ENCODE measurements at regions not wholly inside any gene's neighbourhood (a gene's known extent, or its start where the extent isn't known, plus 50 kb on each side); places are given as distances from the start of the nearest gene placed in this dataset.

DNA sequence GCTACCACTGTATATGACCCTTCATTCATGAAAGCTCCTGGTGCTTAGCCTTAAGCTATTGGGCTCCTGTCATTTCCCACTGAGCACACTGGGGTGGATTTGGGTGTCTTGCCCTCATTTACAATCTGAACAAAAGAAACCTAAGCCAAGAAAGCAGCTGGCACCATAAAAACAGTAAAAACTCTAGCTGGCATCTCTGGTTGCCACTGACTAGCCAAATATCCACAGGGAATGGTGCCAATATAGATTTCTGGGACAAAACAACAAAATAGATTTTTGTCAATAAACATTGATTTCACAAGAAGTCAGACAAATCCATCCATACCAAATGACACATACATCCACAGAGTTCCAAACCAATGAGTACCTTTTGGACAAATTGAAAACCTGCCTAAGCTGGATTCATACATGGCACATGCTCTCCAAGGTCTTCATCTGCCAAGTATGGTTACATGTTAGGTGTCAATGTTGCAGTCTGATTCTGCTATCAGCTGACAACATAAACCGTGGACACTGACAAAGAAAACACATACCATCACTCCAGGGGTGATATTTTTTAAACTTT, 1081.5 kb upstream of the ZEB2 start:
- H3K4me1 Mint-ChIP-seq (ENCODE audit: low read depth): peaks cover 5% of the 10 kb centered on the region
- H3K27me3 Mint-ChIP-seq: no peaks in the 10 kb centered on the region
- TF ChIP-seq, protein P1, sequence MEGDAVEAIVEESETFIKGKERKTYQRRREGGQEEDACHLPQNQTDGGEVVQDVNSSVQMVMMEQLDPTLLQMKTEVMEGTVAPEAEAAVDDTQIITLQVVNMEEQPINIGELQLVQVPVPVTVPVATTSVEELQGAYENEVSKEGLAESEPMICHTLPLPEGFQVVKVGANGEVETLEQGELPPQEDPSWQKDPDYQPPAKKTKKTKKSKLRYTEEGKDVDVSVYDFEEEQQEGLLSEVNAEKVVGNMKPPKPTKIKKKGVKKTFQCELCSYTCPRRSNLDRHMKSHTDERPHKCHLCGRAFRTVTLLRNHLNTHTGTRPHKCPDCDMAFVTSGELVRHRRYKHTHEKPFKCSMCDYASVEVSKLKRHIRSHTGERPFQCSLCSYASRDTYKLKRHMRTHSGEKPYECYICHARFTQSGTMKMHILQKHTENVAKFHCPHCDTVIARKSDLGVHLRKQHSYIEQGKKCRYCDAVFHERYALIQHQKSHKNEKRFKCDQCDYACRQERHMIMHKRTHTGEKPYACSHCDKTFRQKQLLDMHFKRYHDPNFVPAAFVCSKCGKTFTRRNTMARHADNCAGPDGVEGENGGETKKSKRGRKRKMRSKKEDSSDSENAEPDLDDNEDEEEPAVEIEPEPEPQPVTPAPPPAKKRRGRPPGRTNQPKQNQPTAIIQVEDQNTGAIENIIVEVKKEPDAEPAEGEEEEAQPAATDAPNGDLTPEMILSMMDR (IDR thresholded peaks at IDR 0.05; ENCODE audit: unreplicated experiment): no peak
- H3K27ac Mint-ChIP-seq: no peak overlapping the region
- peaks cover 11% of the 10 kb centered on the region for H3K9me3 Mint-ChIP-seq (ENCODE audit: low read depth)
- no peak for DNase-seq (ENCODE audit: low spot score, unreplicated experiment)
- no peak overlapping the region for H3K4me3 Mint-ChIP-seq (ENCODE audit: low read depth)
- H3K36me3 Mint-ChIP-seq (ENCODE audit: insufficient read depth): no peaks in the 10 kb centered on the region

DNA sequence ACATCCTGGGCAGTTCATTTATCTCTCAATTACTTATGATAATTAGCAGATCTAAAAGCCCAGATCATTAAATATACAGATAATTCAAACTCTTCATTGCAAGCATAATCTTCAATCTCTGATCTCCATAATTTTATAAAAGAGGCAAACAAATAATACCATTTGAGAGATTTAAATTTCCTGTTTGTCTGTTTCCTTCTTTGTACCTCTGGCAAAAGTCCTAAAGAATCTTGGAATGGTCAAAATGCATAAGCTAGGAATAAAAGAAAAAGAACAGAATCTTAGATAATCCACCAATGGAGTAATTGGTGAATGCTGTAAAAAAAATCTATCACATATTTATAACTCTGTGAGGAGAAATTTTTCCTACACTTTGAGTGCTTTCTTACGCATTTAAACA, 1080.9 kb upstream of the ZEB2 start:
- H3K27ac Mint-ChIP-seq: no peak overlapping the region

DNA sequence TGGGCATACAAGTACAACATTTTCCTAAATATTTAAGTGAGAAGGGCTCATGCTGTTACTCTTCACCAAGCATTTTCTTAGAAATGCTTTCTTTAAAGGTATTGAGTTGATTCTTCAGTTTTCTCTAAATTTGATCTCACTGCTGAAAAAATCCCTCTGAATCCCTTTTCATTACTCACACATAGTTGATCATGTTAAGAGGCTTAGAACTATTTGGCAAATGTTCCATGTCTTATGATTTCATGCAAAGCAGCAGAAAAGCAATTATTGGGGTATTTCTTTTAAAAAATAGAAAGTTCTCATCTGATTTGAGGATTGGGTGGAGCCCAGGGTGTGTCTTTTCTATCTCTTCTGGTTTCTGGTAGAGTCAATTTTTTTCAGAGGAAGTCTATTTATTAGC, 1079.8 kb upstream of the ZEB2 start:
- TF ChIP-seq, protein P1 (IDR thresholded peaks at IDR 0.05; ENCODE audit: unreplicated experiment): no peak
- Mint-ChIP-seq H3K36me3 (ENCODE audit: insufficient read depth) (no peaks in the 10 kb centered on the region), H3K4me3 (ENCODE audit: low read depth) (no peak overlapping the region), H3K27ac (no peak overlapping the region), H3K27me3 (no peaks in the 10 kb centered on the region), H3K4me1 (ENCODE audit: low read depth) (peaks cover 5% of the 10 kb centered on the region), H3K9me3 (ENCODE audit: low read depth) (peaks cover 11% of the 10 kb centered on the region)
- DNase-seq (ENCODE audit: low spot score, unreplicated experiment): no peak

More for the DNA sequence above, 1080.9 kb upstream of the ZEB2 start:
- Mint-ChIP-seq H3K4me3 (ENCODE audit: low read depth) (no peak overlapping the region), H3K9me3 (ENCODE audit: low read depth) (peaks cover 11% of the 10 kb centered on the region), H3K36me3 (ENCODE audit: insufficient read depth) (no peaks in the 10 kb centered on the region), H3K27me3 (no peaks in the 10 kb centered on the region), H3K4me1 (ENCODE audit: low read depth) (peaks cover 5% of the 10 kb centered on the region)
- no peak for DNase-seq (ENCODE audit: low spot score, unreplicated experiment)
- TF ChIP-seq, protein P1 (IDR thresholded peaks at IDR 0.05; ENCODE audit: unreplicated experiment): no peak

DNA sequence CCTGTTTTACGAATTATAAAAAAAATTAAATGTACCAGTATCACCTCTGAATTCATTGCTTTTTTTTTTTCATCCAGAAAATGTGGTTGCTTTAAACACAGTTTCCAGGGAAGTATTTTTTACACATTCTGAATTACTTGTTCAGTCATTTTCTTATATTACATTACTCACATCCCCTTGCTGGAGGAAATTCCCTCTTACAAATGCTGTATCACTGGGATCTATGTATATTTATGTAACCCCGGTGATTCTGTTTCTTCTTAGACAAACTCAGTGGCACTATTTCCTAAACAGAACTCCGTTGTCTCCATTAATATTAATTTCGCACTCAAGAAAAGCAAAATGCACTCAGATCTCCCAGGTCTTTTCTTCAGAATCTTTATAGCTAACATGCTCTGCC, 1078.5 kb upstream of the ZEB2 start:
- Mint-ChIP-seq H3K9me3 (ENCODE audit: low read depth) (peaks cover 5% of the 10 kb centered on the region), H3K27me3 (no peaks in the 10 kb centered on the region), H3K36me3 (ENCODE audit: insufficient read depth) (no peaks in the 10 kb centered on the region)

DNA sequence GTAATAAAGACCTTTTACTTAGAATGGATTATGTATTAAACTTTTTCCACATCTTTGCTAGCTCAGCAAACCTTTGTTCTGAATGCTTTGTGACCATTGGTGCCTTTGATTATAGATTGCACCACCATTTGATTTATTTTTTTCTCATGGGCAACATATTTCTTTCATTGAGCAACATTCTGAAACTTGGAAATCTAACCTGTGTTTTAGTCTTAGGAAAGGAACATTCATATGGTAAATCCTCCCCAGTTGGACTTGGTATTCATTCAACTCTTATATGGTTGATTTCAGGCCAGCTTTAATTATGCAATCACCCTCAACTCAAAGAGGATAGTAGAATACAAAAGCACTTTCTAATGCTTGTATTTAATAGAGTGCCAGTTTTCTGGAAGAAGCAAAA, 1077.9 kb upstream of the ZEB2 start:
- TF ChIP-seq, protein P1 (IDR thresholded peaks at IDR 0.05; ENCODE audit: unreplicated experiment): no peak
- Mint-ChIP-seq H3K27ac (no peak overlapping the region), H3K9me3 (ENCODE audit: low read depth) (no peaks in the 10 kb centered on the region), H3K4me1 (ENCODE audit: low read depth) (peaks cover 4% of the 10 kb centered on the region), H3K27me3 (no peaks in the 10 kb centered on the region), H3K36me3 (ENCODE audit: insufficient read depth) (no peaks in the 10 kb centered on the region), H3K4me3 (ENCODE audit: low read depth) (no peak overlapping the region)
- DNase-seq (ENCODE audit: low spot score, unreplicated experiment): no peak

More for the DNA sequence above, 1078.5 kb upstream of the ZEB2 start:
- Mint-ChIP-seq H3K27ac (no peak overlapping the region), H3K4me3 (ENCODE audit: low read depth) (no peak overlapping the region), H3K4me1 (ENCODE audit: low read depth) (peaks cover 4% of the 10 kb centered on the region)
- TF ChIP-seq, protein P1 (IDR thresholded peaks at IDR 0.05; ENCODE audit: unreplicated experiment): no peak
- no peak for DNase-seq (ENCODE audit: low spot score, unreplicated experiment)

Data from progenitor cell of endocrine pancreas (in vitro differentiated cells).